ENCODE measurements at regions not wholly inside any gene's neighbourhood (a gene's known extent, or its start where the extent isn't known, plus 50 kb on each side); places are given as distances from the start of the nearest gene placed in this dataset.
"Not testable (repeated sequence)": the region's sequence is repeated elsewhere in the genome, so short reads cannot be mapped to it uniquely, and the experiment has no call there.

- DNase-seq (ENCODE audit: low read depth, low spot score): no peak
- no peaks in the 10 kb centered on the region for H3K9me3 ChIP-seq (ENCODE audit: low read depth, low read length)
- TF ChIP-seq FOXP2 (optimal IDR thresholded peaks at IDR 0.05; ENCODE audit: control extremely low read depth, extremely low read length, insufficient read depth): no peak
- no peak for TF ChIP-seq POLR2AphosphoS5 (IDR thresholded peaks at IDR 0.05; ENCODE audit: borderline replicate concordance, low read depth, low read length)
- H3K27ac ChIP-seq: no peak overlapping the region
- H3K9ac ChIP-seq (ENCODE audit: insufficient read length): no peak overlapping the region
- no peak overlapping the region for H3K4me3 ChIP-seq
- H3K36me3 ChIP-seq (ENCODE audit: insufficient read depth, low read length): no peaks in the 10 kb centered on the region
Measured at GRCh38 chr2:105539331-105539730, 140.5 kb upstream of the FHL2 start.

DNA sequence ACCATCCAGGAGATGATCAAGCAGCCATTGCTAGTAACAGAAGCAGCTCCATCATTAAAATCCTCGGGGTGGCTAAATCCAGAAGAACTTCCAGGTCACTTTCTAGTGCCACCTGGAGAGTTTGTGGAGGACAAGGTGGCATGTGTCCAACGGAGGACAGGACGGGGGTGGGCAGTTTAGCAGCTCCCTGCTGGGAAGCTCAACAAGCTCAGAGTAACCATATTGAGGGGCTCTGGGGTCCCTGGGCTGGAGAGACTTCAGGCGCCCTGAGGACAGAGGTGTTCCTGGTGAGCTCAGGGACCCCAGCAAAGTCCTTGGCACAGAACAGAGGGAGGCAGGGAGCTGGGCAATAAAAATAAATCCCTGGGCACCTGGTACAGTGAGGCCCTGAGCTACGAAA lies 140.0 kb upstream of the FHL2 start:
- no peak overlapping the region for H3K9ac ChIP-seq (ENCODE audit: insufficient read length)
- no peaks in the 10 kb centered on the region for H3K9me3 ChIP-seq (ENCODE audit: low read depth, low read length)
- TF ChIP-seq EZH2 (IDR thresholded peaks at IDR 0.05): no peak
- TF ChIP-seq FOXP2 (optimal IDR thresholded peaks at IDR 0.05; ENCODE audit: control extremely low read depth, extremely low read length, insufficient read depth): no peak
- TF ChIP-seq POLR2AphosphoS5 (IDR thresholded peaks at IDR 0.05; ENCODE audit: borderline replicate concordance, low read depth, low read length): no peak
- DNase-seq (ENCODE audit: low read depth, low spot score): no peak
- no peak overlapping the region for H3K27ac ChIP-seq
- H3K4me3 ChIP-seq: no peak overlapping the region
- no peaks in the 10 kb centered on the region for H3K36me3 ChIP-seq (ENCODE audit: insufficient read depth, low read length)

GRCh38 chr2:105537920-105538319 lies 139.1 kb upstream of the FHL2 start:
- DNase-seq (ENCODE audit: low read depth, low spot score): no peak
- TF ChIP-seq EZH2 (IDR thresholded peaks at IDR 0.05) (no peak), POLR2AphosphoS5 (IDR thresholded peaks at IDR 0.05; ENCODE audit: borderline replicate concordance, low read depth, low read length) (no peak), FOXP2 (optimal IDR thresholded peaks at IDR 0.05; ENCODE audit: control extremely low read depth, extremely low read length, insufficient read depth) (no peak)
- Histone ChIP-seq H3K27ac (no peak overlapping the region), H3K4me3 (no peak overlapping the region), H3K9me3 (ENCODE audit: low read depth, low read length) (no peaks in the 10 kb centered on the region), H3K9ac (ENCODE audit: insufficient read length) (no peak overlapping the region), H3K36me3 (ENCODE audit: insufficient read depth, low read length) (no peaks in the 10 kb centered on the region)

GRCh38 chr2:105537466-105537865 lies 138.6 kb upstream of the FHL2 start:
- Histone ChIP-seq H3K9me3 (ENCODE audit: low read depth, low read length) (no peaks in the 10 kb centered on the region), H3K27ac (no peak overlapping the region), H3K9ac (ENCODE audit: insufficient read length) (no peak overlapping the region), H3K36me3 (ENCODE audit: insufficient read depth, low read length) (no peaks in the 10 kb centered on the region), H3K4me3 (no peak overlapping the region)
- TF ChIP-seq FOXP2 (optimal IDR thresholded peaks at IDR 0.05; ENCODE audit: control extremely low read depth, extremely low read length, insufficient read depth): no peak
- no peak for TF ChIP-seq POLR2AphosphoS5 (IDR thresholded peaks at IDR 0.05; ENCODE audit: borderline replicate concordance, low read depth, low read length)
- no peak for TF ChIP-seq EZH2 (IDR thresholded peaks at IDR 0.05)
- DNase-seq (ENCODE audit: low read depth, low spot score): no peak

DNA sequence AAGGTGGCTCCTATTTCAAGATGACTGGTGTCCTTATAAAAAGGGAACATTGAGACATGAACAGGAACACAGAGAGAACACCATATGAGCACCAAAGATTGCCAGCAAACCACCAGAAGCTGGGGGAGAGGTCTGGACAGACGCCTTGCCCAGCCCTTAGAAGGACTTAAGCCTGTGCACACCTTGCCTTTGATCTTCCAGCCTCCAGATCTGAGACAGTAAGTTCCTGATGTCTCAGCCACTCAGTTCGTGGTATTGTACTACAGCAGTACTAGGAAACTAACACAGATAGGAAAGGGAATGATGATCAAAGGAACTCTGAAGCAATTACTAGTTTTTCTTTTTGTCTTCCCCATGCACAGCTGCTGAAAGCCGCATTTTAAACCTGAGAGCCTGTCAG lies 137.3 kb upstream of the FHL2 start:
- H3K9me3 ChIP-seq (ENCODE audit: low read depth, low read length): no peaks in the 10 kb centered on the region
- H3K36me3 ChIP-seq (ENCODE audit: insufficient read depth, low read length): no peaks in the 10 kb centered on the region
- DNase-seq (ENCODE audit: low read depth, low spot score): no peak
- H3K9ac ChIP-seq (ENCODE audit: insufficient read length): no peak overlapping the region
- TF ChIP-seq POLR2AphosphoS5 (IDR thresholded peaks at IDR 0.05; ENCODE audit: borderline replicate concordance, low read depth, low read length): no peak
- no peak for TF ChIP-seq FOXP2 (optimal IDR thresholded peaks at IDR 0.05; ENCODE audit: control extremely low read depth, extremely low read length, insufficient read depth)
- no peak for TF ChIP-seq EZH2 (IDR thresholded peaks at IDR 0.05)
- no peak overlapping the region for H3K4me3 ChIP-seq
- no peak overlapping the region for H3K27ac ChIP-seq

DNA sequence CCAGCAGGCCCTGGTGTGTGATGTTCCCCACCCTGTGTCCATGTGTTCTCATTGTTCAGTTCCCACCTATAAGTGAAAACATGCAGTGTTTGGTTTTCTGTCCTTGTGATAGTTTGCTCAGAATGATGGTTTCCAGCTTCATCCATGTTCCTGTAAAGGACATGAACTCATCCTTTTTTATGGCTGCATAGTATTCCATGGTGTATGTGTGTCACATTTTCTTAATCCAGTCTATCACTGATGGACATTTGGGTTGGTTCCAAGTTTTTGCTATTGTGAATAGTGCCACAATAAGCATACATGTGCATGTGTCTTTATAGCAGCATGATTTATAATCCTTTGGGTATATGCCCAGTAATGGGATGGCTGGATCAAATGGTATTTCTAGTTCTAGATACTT lies 130.4 kb upstream of the FHL2 start:
- not testable (repeated sequence) for DNase-seq (ENCODE audit: low read depth, low spot score); H3K27ac ChIP-seq; H3K4me3 ChIP-seq; H3K9me3 ChIP-seq (ENCODE audit: low read depth, low read length); H3K36me3 ChIP-seq (ENCODE audit: insufficient read depth, low read length); H3K9ac ChIP-seq (ENCODE audit: insufficient read length)

DNA sequence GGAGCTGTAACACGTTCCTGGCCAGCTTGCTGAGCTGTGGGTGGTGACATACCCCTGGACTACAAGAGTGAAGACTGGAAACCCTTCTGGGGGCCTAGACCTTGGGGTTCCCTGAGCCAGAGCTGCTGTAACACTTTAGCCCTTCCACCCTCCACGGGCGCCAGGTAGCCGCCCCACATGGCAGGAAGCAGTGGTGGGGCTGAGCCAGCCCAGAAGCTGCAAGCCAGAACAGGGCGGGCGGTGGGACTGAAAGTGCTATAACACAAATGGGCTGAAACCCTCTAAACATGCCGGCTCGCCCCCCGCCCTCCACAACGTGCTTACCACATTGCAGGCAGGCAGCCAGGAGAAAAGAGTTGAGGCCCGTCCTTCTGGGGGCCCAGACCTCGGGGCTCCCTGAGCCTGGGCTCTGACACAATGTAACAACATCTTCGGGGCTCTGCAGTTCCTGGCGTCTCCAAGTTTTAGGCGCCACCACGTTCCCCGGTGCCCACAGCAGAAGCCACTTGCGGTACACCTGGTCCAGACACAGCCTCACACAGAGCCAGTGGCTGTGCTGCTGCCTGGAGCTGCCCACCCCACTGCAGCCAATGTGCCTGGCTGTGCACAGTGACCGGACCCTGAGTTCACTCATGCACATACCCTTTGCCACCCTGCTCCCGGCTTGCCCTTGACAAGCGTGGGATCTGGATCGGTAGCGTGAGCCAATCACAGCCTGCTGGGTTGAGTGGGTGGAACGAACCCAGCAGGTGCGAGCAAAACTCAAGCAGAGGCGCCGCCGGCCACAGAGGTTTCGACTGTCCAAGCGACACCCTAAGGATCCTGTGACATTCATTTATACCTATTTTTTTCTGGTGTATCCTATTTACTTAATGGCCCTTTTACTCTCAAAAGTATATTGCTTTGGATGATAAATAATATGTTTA lies 127.4 kb upstream of the FHL2 start:
- DNase-seq (ENCODE audit: low read depth, low spot score): no peak
- Histone ChIP-seq H3K9ac (ENCODE audit: insufficient read length) (no peak overlapping the region), H3K9me3 (ENCODE audit: low read depth, low read length) (no peaks in the 10 kb centered on the region), H3K4me3 (no peak overlapping the region), H3K36me3 (ENCODE audit: insufficient read depth, low read length) (no peaks in the 10 kb centered on the region), H3K27ac (no peak overlapping the region)
- no peak for TF ChIP-seq POLR2AphosphoS5 (IDR thresholded peaks at IDR 0.05; ENCODE audit: borderline replicate concordance, low read depth, low read length)
- TF ChIP-seq FOXP2 (optimal IDR thresholded peaks at IDR 0.05; ENCODE audit: control extremely low read depth, extremely low read length, insufficient read depth): no peak
- TF ChIP-seq EZH2 (IDR thresholded peaks at IDR 0.05): no peak

DNA sequence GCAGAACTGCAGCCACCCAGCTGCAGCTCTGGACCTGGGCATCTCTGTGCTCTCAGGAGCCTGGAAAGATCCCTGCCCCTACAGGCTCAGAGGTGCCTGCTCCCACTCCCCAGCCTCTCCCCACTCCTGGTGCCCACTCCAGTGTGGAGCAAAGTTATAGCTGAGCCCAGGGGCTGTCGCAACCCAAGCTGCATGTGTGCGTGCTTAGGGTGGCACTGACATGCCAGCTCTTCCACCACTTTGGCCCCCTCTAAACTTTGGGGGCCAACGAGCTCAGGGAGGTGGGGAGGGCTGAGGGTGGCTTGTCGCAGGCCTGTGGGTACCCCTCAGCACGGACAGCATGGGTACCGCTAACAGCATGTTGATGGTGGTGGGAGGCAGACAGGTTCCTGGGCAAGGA lies 126.3 kb upstream of the FHL2 start:
- Histone ChIP-seq H3K9ac (ENCODE audit: insufficient read length) (no peak overlapping the region), H3K27ac (no peak overlapping the region)

GRCh38 chr2:105522645-105523044 lies 123.8 kb upstream of the FHL2 start:
- H3K4me3 ChIP-seq: no peak overlapping the region
- TF ChIP-seq FOXP2 (optimal IDR thresholded peaks at IDR 0.05; ENCODE audit: control extremely low read depth, extremely low read length, insufficient read depth): no peak
- TF ChIP-seq EZH2 (IDR thresholded peaks at IDR 0.05): no peak
- TF ChIP-seq POLR2AphosphoS5 (IDR thresholded peaks at IDR 0.05; ENCODE audit: borderline replicate concordance, low read depth, low read length): no peak
- no peak overlapping the region for H3K27ac ChIP-seq
- no peaks in the 10 kb centered on the region for H3K36me3 ChIP-seq (ENCODE audit: insufficient read depth, low read length)
- no peak for DNase-seq (ENCODE audit: low read depth, low spot score)
- H3K9me3 ChIP-seq (ENCODE audit: low read depth, low read length): no peaks in the 10 kb centered on the region
- no peak overlapping the region for H3K9ac ChIP-seq (ENCODE audit: insufficient read length)

More for the DNA sequence above, 126.3 kb upstream of the FHL2 start:
- H3K4me3 ChIP-seq: no peak overlapping the region
- DNase-seq (ENCODE audit: low read depth, low spot score): no peak
- TF ChIP-seq EZH2 (IDR thresholded peaks at IDR 0.05) (no peak), FOXP2 (optimal IDR thresholded peaks at IDR 0.05; ENCODE audit: control extremely low read depth, extremely low read length, insufficient read depth) (no peak), POLR2AphosphoS5 (IDR thresholded peaks at IDR 0.05; ENCODE audit: borderline replicate concordance, low read depth, low read length) (no peak)
- H3K9me3 ChIP-seq (ENCODE audit: low read depth, low read length): no peaks in the 10 kb centered on the region
- H3K36me3 ChIP-seq (ENCODE audit: insufficient read depth, low read length): no peaks in the 10 kb centered on the region

All from SK-N-MC (cell line).